Ishikawa (cell line): ENCODE measurements at regions not wholly inside any gene's neighbourhood (a gene's known extent, or its start where the extent isn't known, plus 50 kb on each side); places are given as distances from the start of the nearest gene placed in this dataset.

ENCODE experiments used
- RAD21 ChIP-seq: IDR thresholded peaks from 2 replicates; pipeline ENCODE4 v1.6.1; 2012; ENCODE audit warnings: low read depth
- TCF12 ChIP-seq: IDR thresholded peaks from 2 replicates; pipeline ENCODE4 v1.6.1; 2012; ENCODE audit warnings: low read depth
- TF ChIP-seq, protein P1 (sequence below): IDR thresholded peaks from 2 replicates; pipeline ENCODE4 v1.6.1; 2012

DNA sequence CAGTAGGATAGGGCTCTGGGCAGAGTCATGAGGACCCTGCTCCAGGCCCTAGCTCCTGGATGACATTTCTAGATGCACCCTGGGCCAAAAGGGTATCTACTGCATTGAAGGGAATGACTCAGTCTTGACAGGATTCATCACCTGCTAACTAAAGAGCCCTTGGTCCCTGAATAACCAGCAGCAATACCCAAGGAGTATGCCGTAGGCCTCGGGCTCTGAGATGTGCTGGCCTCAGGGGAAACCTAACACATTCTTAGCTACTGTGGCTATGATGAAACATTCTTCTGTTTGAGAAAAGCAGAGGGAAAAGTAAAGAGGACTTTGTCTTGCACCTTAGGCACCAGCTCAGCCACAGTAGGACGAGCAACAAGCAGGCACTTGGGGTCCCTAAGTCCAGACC, 89.5 kb upstream of the SLC1A1 start:
- no peak for TF ChIP-seq RAD21
- TF ChIP-seq, protein P1, sequence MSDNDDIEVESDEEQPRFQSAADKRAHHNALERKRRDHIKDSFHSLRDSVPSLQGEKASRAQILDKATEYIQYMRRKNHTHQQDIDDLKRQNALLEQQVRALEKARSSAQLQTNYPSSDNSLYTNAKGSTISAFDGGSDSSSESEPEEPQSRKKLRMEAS, result no peak
- no peak for TF ChIP-seq TCF12
